DND-41 (cell line): ENCODE measurements at regions not wholly inside any gene's neighbourhood (a gene's known extent, or its start where the extent isn't known, plus 50 kb on each side); places are given as distances from the start of the nearest gene placed in this dataset.

Experiments
- EZH2 ChIP-seq: IDR thresholded peaks from 3 replicates; pipeline ENCODE4 v1.6.1; 2012; ENCODE audit warnings: borderline replicate concordance, low read depth, mild to moderate bottlenecking, moderate library complexity, low read length, inconsistent platforms; ENCODE audit not compliant: severe bottlenecking
- TF ChIP-seq, protein P1 (sequence below): IDR thresholded peaks from 2 replicates; pipeline ENCODE4 v1.5.1; 2012; ENCODE audit warnings: borderline replicate concordance, low read length, moderate library complexity, mild to moderate bottlenecking; ENCODE audit not compliant: poor library complexity, severe bottlenecking; ENCODE audit errors: extremely low read depth

DNA sequence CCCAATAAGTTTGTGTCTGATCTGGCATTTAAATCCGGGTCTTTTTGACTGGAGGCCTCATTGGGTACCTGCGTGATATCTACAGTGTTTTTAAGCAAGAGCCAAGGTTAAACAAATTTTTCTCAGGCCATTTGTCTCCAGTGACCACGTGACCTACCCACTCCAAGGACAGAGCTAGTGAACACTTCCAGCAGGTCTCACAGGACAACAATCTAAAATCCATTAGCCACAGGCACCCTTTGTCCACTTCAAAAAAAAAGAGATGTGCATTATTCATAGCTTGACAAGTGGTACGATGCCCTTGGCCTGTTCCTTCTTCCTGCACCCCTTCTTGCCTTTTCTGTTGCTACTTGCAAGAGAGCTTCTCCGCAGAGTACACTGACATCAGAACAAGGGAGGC, 109.6 kb upstream of the GSC start:
- TF ChIP-seq, protein P1, sequence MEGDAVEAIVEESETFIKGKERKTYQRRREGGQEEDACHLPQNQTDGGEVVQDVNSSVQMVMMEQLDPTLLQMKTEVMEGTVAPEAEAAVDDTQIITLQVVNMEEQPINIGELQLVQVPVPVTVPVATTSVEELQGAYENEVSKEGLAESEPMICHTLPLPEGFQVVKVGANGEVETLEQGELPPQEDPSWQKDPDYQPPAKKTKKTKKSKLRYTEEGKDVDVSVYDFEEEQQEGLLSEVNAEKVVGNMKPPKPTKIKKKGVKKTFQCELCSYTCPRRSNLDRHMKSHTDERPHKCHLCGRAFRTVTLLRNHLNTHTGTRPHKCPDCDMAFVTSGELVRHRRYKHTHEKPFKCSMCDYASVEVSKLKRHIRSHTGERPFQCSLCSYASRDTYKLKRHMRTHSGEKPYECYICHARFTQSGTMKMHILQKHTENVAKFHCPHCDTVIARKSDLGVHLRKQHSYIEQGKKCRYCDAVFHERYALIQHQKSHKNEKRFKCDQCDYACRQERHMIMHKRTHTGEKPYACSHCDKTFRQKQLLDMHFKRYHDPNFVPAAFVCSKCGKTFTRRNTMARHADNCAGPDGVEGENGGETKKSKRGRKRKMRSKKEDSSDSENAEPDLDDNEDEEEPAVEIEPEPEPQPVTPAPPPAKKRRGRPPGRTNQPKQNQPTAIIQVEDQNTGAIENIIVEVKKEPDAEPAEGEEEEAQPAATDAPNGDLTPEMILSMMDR = no peak
- no peak for TF ChIP-seq EZH2
